CD4-positive, alpha-beta T cell treated with Interleukin-12 subunit alpha and Interleukin-12 subunit beta, for 1 hour (primary cell): ENCODE measurements at regions not wholly inside any gene's neighbourhood (a gene's known extent, or its start where the extent isn't known, plus 50 kb on each side); places are given as distances from the start of the nearest gene placed in this dataset.
"Not testable (repeated sequence)": the region's sequence is repeated elsewhere in the genome, so short reads cannot be mapped to it uniquely, and the experiment has no call there.

Experiments used
- DNase-seq: peaks from one replicate; pipeline ENCODE4 v3.0.0-alpha.2; 2020

DNA sequence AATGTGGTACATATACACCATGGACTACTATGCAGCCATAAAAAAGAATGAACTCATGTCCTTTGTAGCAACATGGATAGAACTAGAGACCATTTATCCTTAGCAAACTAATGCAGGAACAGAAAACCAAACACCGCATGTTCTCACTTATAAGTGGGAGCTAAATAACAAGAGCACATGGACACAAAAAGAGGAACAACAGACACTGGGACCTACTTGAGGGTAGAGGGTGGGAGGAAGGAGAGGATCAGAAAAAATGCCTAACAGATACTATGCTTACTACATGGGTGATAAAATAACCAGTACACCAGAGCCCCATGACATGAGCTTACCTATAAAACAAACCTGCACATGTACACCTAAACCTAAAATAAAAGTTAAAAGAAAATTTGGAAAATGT is 82.0 kb upstream of the ADRB2 start:
- not testable (repeated sequence) for DNase-seq

DNA sequence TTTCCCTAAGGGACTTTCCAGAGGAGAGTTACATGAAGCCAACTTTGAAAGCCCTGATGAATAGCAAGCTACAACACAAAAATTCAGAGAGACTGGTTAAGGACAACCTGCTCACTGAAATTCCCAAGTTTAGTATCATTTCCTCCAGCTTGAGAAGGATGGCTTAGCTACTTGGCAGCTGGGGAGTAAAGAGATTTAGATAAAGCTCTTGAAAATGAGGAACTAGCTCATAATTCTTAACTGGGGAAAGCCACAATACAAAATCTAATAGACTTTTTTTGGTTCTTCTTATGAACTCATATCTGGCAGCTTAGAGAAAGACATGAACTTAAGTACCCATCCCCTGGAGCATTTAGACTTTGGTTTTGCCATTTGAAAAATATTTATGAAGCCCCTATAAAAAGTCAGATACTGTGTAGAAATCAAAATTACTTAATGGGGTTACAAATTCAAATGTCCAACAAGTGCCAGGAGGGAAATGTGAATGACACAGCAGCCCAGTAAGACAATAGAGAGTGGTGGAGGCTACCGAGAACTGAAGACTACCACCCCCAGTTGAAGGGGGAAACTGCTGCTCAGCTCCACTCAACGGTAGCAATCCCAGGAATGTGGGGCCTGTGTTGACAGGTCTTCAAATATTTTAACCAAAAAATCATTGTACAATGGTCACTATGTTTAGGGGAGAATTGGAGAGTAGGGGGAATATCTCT is 79.4 kb upstream of the ADRB2 start:
- DNase-seq: no peak

DNA sequence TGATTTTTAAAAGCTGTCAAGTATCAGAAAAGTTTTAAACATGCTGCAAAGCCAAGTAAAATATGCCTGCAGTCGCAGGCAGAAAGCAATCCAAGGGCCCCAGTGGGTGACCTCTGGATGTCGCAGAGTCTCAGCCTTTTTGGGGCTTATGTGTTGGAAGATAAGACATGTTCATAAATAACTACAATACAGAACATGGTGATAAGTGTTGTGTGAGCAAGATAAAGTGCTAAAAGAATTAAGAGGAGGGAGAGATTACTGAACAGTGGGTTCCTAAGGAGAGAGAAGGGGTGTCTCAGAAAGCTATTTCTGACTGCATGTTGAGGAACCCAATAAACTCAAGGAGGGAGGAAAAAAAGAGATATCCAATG is 78.9 kb upstream of the ADRB2 start:
- no peak for DNase-seq

DNA sequence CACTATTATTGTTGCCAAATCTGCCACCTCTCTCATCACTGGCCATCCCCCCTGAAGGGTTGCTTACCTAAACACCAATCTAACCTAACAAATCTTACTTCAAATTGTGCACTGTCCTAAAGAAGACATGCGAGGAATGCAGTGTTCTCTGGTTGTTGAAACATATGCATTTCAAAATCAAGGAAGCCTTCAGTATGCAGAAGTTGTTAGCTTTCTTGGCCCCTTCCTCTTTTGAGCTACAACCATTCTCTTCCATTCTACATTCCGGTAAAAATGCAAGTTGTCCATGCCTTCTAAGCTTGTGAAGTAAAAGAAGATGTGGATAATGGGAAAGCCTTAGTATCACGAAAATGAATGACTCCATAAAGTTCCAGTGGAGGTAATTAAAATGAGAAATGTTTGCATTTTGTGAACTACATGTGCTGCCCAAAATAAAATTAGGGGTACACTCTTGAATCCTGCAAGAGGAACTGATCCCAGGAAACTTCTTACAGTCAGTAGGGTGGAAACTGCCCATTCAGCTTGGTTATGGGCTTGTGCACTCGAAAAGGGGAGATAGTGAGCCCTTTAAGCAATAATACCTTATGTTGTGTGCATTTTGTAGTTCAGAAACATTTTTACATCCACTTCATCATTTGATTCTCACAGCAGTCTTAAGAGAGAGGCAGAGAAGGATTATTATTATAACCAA is 77.6 kb upstream of the ADRB2 start:
- no peak for DNase-seq

DNA sequence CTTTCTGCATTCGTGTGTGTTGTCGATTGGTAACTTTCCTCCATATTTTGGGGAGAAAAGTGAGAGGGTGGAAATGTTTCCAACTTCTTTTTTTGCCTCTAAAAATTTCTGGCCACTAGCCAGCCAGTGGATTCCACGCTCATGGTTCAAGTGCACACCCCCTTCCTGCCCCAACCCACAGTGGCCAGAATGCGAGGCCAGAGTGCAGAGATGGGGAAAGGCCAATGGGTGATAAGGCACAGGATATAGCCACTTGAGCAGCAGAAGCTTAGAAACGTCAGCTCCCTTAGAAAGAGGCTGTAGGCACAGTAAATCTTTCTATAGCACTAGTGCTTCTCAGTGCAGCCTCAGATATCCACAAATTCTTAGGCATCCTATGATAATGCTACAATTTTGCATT is 75.8 kb upstream of the ADRB2 start:
- no peak for DNase-seq

DNA sequence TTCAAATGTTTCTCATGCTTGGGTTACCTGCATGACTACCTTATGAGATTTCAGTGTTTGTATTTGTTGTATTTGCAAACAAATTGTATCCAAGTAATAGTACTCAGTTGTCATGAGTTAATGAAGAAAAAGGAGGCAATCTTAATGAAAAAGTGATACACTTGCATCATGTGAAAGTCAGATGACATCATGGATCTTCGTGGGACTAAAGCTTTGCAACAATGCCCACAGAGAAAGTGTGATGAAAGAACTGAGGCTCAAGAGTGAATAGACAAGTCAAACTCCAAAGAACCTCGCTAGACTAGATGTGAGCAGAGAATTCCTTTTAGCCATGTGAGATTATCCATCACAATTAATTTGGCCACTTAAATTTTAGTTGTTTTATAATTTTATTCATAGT is 75.4 kb upstream of the ADRB2 start:
- no peak for DNase-seq

DNA sequence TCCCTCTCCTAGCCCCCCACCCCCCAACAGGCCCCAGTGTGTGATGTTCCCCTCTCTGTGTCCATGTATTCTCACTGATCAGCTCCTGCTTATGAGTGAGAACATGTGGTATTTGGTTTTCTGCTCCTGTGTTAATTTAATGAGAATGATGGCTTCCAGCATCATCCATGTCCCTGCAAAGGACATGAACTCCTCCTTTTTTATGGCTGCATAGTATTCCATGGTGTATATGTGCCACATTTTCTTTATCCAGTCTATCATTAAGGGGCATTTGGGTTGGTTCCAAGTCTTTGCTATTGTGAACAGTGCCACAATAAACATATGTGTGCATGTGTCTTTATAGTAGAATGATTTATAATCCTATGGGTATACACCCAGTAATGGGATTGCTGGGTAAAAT is 74.0 kb upstream of the ADRB2 start:
- DNase-seq: not testable (repeated sequence)

DNA sequence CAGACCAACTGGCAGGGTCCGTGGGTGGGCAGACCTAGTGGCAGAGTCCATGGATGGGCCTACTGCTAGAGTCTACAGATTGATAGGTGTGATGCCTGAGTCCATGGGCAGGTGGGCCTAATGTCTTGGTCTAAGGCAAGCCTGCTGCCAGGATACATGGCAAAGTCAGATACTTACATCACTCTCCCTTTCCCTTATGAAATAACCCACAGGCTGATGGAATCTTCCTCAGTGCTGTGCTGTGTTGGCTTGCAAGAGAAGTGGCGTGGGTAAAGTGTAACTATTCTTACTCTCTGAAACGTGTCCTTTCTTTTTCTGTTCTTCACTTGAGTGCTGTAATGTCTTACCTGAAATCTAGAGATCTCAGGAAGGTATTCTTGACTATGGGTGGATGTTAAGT is 67.3 kb upstream of the ADRB2 start:
- DNase-seq: no peak

DNA sequence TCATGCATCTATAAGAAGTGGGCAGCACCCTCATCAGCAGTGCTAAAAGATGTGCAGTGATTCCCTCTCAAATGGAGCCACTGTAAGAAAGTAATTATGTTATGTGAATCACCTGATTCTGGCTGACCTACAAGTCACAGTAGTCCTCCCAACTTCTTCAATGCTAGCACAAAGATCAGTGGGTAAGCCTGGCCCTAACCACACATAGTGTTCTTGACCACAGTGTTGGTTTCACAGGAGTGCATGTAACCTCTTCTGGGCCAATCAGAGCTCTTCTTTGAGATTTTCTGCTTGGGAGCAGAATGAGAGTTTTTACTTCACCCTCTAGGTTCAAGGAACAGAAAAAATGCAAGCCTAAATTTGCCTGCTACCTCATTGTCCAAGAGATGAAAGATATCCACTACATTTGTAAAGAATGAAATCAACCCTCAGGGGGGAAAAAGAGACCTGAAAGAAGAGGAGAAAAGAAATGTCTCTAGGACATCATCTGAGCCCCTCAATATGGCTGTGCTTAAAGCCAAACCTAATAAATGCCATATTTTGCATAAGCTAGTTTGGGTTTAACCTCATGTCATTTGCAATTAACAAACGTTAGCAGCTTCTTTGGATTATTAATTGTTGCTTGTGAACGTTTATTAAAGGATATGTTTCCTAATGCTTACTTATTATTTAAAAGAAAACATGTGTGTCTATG is 65.3 kb upstream of the ADRB2 start:
- no peak for DNase-seq

DNA sequence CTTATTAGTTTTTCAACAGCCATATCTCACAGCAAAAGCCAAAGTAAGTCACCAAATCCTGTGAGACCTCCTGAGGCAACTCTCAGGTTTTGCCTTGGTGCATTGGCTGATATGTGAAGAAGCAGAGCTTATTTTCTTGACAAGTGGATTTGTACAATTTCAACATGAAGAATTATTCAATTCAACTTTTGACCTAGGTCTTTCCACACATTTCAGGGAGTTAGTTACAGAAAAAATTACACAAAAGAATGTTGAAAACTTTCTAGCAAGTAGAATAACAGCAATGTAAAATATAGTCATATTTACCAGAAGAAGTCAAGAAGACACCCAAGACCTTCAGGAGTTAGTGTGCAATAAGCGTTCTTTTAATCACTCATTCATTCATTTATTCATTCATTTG is 62.4 kb upstream of the ADRB2 start:
- no peak for DNase-seq

DNA sequence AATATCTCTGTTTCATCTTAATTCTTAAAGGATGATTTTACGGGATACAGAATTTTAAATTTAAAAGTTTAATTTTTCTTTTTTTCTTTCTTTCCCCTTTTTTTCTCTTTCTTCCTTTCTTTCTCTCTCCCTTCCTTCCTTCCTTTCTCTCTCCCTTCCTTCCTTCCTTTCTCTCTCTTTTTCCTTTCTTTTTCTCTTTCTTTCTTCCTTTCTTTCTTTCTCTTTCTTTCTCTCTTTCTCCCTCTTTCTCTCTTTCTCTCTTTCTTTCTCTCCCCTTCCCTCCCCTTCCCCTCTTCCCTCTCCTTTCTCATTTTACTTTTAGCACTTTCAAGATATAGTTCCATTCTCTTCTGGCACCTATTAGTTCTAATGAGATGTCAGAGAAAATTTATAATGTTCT is 61.4 kb upstream of the ADRB2 start:
- DNase-seq: no peak

DNA sequence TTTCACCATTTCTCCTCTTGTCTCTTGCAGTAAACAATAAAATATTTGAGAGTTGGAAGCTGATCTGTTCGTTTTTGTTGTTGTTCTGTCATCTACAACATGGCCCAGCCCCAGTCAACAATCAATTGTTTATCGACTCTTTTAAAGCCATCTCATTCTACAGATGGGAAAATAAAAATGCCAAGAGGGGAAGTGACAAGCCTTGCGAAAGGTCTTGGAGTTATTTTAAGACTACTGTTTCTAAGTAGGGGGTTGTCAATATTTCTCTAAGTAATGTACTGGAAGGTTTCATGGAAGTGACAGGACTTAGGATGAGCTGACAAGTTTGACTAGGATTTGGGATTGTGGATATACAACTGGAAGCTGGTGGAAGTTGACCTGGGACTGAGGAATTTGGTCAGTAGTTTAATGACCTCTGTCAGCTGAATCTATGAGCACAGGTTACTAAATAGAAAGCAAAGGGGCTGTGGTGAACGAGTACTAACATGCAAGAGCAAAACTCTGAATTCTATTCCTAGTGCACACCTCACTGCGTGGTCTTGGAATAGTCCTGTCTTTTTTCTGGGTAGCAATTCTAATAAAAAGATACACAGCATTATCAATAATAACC is 57.5 kb upstream of the ADRB2 start:
- no peak for DNase-seq

DNA sequence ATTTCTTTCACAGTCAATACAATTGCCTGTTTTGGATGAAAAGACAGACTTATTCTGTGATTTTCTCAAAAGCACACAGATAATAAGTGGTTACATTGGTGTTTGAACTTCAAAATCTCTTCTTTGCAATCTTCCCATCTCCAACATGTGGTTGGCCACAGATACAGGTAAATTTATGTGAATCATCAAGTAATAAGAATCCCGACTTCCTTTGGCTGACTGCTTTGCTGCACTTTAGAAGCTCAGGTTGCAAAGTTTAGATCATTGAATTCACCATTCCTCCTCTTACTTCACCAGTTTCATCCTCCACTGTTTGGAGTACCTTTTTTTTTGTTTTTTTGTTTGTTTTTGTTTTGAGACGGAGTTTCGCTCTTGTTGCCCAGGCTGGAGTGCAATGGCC is 56.5 kb upstream of the ADRB2 start:
- DNase-seq: no peak

DNA sequence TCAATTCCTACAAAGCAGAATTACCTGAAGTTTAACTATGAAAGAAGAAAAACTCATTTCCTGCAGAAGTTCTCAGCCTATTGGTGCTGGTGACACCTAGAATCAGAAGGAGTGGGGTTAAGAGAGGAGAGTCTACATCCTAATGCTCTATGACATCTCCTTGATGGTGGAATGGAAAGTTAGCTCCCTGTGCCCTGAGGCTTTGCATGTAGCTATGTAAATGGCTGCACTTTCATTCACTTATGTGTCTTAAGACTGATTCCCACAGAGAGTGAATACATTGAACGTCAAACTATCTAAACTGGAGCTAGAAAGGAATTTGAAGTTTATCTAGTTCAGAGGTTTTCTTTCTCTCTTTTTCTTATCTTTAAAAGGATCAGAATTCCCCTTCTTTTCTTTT is 52.1 kb upstream of the ADRB2 start:
- no peak for DNase-seq

DNA sequence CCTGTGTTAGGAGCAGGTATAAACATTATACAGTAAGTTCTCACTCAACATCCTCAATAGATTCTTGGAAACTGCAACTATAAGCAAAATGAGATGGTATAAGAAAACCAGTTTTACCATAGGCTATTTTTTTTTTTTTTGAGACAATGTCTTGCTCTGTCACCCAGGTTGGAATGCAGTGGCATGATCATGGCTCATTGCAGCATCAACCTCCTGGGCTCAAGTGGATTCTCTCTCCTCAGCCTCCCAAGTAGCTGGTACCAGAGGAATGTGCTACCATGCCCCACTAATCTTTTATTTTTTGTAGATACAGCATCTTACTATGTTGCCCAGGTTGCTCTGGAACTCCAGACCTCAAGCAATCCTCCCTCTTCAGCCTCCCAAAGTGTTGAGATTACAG is 50.1 kb upstream of the ADRB2 start:
- no peak for DNase-seq
